NCI-H2196 treated with DMSO at 0.1 percent for 48 hours (cell line): ENCODE measurements at regions not wholly inside any gene's neighbourhood (a gene's known extent, or its start where the extent isn't known, plus 50 kb on each side); places are given as distances from the start of the nearest gene placed in this dataset.

Source experiments
- DNase-seq: peaks from one replicate; lab custom pipeline; 2025; ENCODE audit not compliant: unreplicated experiment; lab: John Stamatoyannopoulos, UW

DNA sequence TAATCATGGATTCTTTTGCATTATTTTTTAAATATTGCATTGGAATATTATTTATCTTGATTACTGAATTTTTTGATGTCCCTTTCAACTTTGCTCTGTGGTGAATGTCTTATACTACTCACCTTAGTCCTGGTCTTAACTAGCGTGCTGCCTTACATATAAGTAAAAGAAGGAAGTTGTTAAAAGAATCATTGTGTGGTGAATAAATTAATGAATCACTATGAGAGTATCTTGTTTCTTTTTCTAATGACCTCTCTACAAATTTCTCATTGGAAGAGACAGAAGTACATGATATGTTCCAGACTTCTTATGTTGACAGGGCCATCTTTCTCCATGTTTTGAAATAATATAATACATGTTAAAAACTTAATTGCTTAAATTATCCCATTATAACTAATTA, 432.6 kb upstream of the MMADHC start:
- no peak for DNase-seq

- no peak for DNase-seq
Measured at GRCh38 chr2:150019063-150019462, 431.5 kb upstream of the MMADHC start.

GRCh38 chr2:150012986-150013385, 425.4 kb upstream of the MMADHC start:
- DNase-seq: no peak

DNA sequence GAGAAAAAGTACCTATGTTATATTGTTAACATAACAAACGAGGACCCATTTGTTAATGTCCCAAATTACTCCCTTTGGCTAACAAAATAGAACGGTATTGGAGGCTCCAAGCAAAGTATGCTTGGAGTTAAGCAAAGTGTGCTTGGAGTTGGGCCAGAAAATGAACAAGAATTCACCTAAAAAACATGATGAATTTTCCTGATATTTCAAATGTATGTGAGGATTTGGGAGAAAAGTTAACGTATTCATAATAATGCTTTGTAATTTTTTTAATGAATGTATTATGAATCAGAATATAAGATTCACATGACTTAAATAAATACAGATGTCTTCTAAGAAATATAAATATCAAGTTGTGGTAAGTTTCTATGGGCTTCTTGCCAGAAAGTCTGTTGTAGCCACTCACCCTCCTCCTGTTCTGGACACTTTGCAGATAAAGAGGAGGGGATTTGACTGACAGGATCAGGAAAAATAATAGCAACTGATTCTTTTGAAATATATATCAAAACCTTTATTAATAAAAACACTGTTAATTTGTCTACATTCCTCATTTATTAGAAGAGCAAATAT, 423.7 kb upstream of the MMADHC start:
- DNase-seq: no peak

- no peak for DNase-seq
Measured at GRCh38 chr2:150008901-150009300, 421.3 kb upstream of the MMADHC start.

- DNase-seq: no peak
Measured at GRCh38 chr2:150007815-150008430, 420.3 kb upstream of the MMADHC start.

GRCh38 chr2:150006591-150006990, 419.0 kb upstream of the MMADHC start:
- no peak for DNase-seq

DNA sequence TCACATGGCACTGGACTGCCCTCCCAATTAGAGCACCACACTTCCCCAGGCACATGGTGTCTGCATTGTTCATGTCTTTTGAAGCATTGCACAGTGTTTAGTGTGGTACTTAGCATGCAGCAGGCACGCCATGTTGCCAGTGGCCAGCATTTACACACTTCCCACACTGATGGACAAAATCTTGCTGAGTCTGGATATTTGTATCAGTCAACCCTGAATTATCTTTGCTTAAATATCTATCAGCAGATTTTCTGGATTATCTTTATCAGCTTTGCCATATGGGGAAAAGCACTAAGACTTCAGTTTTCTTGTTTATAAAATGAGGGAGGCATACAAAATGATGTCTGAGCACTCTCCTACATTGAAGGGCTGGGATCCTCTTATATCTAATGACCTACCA, 416.0 kb upstream of the MMADHC start:
- no peak for DNase-seq

DNA sequence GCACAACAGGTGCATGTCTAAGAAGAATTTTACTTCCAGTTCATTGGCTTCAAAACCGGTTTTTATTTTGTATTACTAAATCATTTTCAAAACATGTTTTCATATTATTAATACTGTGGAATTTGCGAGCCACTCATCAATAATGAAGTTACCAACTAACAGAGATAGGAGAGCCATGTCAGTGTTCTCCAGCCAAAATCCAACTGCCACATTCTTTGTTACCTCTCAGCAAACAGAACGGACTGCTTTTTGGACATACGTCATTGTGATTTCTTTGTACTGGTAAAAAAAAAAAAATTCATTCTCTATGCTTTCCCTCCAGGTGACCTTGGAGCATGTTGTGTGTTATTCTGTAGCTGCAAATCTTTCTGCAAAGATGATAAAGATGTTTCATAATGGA, 414.2 kb upstream of the MMADHC start:
- no peak for DNase-seq

GRCh38 chr2:149996901-149997300, 409.3 kb upstream of the MMADHC start:
- DNase-seq: no peak

- DNase-seq: no peak
Measured at GRCh38 chr2:149994057-149994728, 406.6 kb upstream of the MMADHC start.

DNA sequence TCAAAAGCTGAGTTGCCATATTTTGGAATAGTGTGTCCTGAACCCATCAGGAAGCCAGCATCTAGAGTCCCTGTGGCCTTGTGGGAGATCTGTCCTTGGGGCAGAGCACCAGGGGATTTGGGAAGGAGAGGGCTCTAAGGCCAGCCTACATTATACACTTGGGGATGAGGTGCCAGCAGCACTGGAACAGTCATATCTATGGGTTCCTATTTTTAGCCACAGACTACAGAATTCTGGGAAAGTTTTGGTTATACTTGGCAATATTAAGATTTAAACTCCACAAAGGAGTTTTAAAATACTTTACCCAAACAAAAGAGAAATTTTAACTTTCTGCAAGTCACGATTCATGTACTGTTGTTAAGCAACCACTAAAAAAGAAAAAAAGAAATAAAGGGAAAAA, 405.7 kb upstream of the MMADHC start:
- DNase-seq: no peak

DNA sequence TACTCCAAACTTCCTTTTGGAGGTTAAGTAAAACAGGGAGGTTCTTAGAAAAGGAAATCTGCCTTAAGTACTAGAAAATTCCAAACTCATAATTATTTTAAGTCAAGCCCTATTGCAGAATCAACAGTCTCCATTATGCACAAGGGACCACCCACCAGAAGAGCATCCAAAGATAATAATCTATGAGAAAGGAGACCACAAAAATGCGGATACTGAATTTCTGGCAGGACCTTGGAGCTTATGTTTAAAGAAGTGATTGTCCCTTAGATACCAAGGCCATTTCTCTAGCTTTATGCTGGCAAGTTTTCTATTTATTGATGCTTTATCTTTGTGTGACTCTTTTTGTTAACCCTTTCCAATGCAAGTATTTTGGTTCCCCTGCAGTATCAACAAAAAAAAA, 404.0 kb upstream of the MMADHC start:
- no peak for DNase-seq

DNA sequence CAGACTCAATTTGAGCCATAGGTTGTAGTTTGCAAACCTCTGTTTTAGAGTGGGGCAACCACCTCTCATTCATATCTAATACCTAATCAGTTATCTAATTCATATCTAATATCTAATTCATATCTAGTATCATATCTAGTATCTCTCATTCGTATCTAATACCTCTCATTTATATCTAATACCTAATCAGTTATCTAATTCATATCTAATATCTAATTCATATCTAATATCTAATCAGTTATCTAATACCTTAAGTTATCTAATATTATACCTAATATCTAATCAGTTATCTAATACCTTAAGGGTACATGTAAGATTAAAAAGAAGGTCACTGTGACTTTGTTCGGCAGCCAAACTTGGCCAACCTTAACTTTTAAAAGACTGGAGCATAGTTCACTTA, 403.4 kb upstream of the MMADHC start:
- DNase-seq: no peak

DNA sequence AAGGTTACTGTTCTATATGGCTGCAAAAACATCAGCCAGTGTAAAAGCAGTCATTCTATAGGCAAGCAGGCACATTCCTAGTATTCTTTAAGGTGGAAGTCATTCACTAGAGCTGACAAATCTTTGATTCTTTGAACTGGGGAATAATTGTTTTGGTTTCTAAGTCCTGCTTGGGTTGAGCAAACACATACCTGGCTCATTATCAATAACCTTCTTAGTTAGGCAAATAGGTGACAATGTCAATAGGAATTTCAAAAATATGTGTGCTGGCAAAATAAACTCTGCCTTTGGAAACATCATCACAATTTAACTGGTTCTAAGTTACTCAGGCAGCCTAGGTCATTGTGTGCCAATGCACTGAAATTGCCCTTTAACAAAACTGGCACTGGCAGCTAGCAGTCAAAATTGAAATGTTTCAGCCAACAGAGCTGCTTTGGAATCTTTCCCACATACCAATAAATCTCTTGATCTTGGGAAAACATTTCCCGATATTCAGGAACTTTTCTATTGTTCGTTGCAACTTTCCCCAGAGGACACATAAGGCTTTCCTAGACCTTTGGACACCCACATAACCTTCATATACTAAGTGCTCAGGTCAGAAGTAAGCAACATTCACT, 402.0 kb upstream of the MMADHC start:
- no peak for DNase-seq

GRCh38 chr2:149988361-149988760, 400.8 kb upstream of the MMADHC start:
- no peak for DNase-seq

DNA sequence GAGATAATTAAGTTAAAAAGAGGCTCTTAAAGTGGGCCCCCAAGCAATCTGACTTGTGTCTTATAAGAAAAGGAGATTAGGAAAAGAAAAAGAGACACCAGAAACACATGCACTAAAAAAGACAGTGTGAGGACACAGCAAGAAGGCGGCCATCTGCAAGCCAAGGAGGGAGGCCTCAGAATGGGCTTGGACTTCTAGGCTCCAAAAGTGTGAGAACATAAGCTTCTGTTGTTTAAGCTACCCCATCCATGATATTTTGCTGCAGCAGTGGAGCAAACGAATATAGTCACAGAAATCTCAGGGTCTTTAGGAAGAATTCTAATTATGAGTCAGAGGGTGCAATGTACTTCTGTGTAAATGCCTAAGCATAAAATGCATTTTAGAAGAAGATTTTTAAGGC, 399.3 kb upstream of the MMADHC start:
- DNase-seq: no peak

- DNase-seq: no peak
Measured at GRCh38 chr2:149984311-149984710, 396.7 kb upstream of the MMADHC start.

- no peak for DNase-seq
Measured at GRCh38 chr2:149972066-149972465, 384.5 kb upstream of the MMADHC start.

- DNase-seq: no peak
Measured at GRCh38 chr2:149954981-149955600, 367.5 kb upstream of the MMADHC start.

DNA sequence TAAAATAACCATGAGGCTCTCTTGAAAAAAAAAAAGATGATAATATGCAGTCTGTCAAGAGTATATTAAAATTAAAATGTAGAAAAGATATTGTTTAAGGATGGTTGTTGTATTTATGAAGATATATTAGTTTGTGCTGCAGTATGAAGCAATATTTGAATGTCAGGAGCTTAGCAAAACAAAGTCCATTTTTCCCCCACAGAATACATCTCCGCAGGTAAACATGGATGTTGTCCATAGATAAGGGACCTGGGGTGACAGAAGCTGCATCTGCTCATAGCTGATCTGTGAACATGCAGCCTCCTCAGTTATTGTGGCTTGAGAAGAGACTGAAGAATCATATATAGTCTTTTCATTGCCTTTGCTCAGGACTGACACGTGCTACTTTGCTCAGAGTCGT, 366.1 kb upstream of the MMADHC start:
- no peak for DNase-seq

DNA sequence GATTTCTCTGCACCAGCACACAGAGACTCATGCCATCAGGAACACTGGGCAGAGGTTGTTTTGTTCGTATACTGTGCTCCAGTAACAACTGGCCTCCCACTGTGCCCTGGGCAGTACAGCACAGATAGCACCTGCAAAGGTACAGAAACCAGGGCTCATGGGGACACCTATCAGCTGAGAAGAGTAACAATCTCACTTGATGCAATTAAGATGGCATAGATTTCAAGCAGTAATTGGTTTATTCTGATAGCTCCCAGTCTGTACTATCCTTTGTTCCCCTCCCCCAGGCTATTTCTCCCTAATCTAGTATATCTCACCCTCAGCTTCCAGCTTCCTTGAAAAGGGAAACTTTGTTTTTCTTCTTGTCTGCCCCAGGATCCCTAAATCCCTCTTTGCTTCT, 343.9 kb upstream of the MMADHC start:
- no peak for DNase-seq
